HG03378 (cell line): ENCODE measurements at regions not wholly inside any gene's neighbourhood (a gene's known extent, or its start where the extent isn't known, plus 50 kb on each side); places are given as distances from the start of the nearest gene placed in this dataset.
"Not testable (repeated sequence)": the region's sequence is repeated elsewhere in the genome, so short reads cannot be mapped to it uniquely, and the experiment has no call there.

ENCODE experiments used
- ATAC-seq: cut with Tn5 transposase; IDR thresholded peaks from one replicate; pipeline ENCODE4 v1.9.1; 2021; ENCODE audit warnings: mild to moderate bottlenecking, moderate library complexity; ENCODE audit not compliant: unreplicated experiment

GRCh38 chr21:20292280-20292679 is 705.9 kb upstream of the NCAM2 start:
- ATAC-seq, result no peak

- ATAC-seq, result not testable (repeated sequence)
Measured at GRCh38 chr21:20292854-20293253, 705.4 kb upstream of the NCAM2 start.

- ATAC-seq, result no peak
Measured at GRCh38 chr21:20301395-20301794, 696.8 kb upstream of the NCAM2 start.

GRCh38 chr21:20302084-20302483 is 696.1 kb upstream of the NCAM2 start:
- ATAC-seq, result no peak

GRCh38 chr21:20306836-20307235 is 691.4 kb upstream of the NCAM2 start:
- no peak for ATAC-seq

- no peak for ATAC-seq
Measured at GRCh38 chr21:20308586-20309315, 689.5 kb upstream of the NCAM2 start.

GRCh38 chr21:20311234-20311787 is 686.9 kb upstream of the NCAM2 start:
- no peak for ATAC-seq

- ATAC-seq, result no peak
Measured at GRCh38 chr21:20313013-20313412, 685.2 kb upstream of the NCAM2 start.

GRCh38 chr21:20315042-20315441 is 683.2 kb upstream of the NCAM2 start:
- ATAC-seq, result no peak

GRCh38 chr21:20329636-20330035 is 668.6 kb upstream of the NCAM2 start:
- no peak for ATAC-seq

- ATAC-seq, result no peak
Measured at GRCh38 chr21:20330652-20331051, 667.6 kb upstream of the NCAM2 start.

GRCh38 chr21:20334585-20334984 is 663.6 kb upstream of the NCAM2 start:
- no peak for ATAC-seq

- no peak for ATAC-seq
Measured at GRCh38 chr21:20341431-20341830, 656.8 kb upstream of the NCAM2 start.

GRCh38 chr21:20343186-20343585 is 655.0 kb upstream of the NCAM2 start:
- ATAC-seq, result no peak

- ATAC-seq, result no peak
Measured at GRCh38 chr21:20351138-20351537, 647.1 kb upstream of the NCAM2 start.

- no peak for ATAC-seq
Measured at GRCh38 chr21:20353351-20353750, 644.9 kb upstream of the NCAM2 start.

GRCh38 chr21:20373031-20373430 is 625.2 kb upstream of the NCAM2 start:
- no peak for ATAC-seq

- ATAC-seq, result no peak
Measured at GRCh38 chr21:20377250-20377649, 621.0 kb upstream of the NCAM2 start.

GRCh38 chr21:20388400-20388799 is 609.8 kb upstream of the NCAM2 start:
- no peak for ATAC-seq

GRCh38 chr21:20396798-20397197 is 601.4 kb upstream of the NCAM2 start:
- no peak for ATAC-seq

GRCh38 chr21:20404915-20405314 is 593.3 kb upstream of the NCAM2 start:
- ATAC-seq, result no peak

- ATAC-seq, result no peak
Measured at GRCh38 chr21:20418353-20418752, 579.9 kb upstream of the NCAM2 start.

GRCh38 chr21:20419772-20420171 is 578.4 kb upstream of the NCAM2 start:
- no peak for ATAC-seq
